ENCODE measurements at regions not wholly inside any gene's neighbourhood (a gene's known extent, or its start where the extent isn't known, plus 50 kb on each side); places are given as distances from the start of the nearest gene placed in this dataset.

- no peak for TF ChIP-seq ZNF589 (CRISPR knock-in tag; IDR thresholded peaks at IDR 0.05; ENCODE audit: low read depth)
- no peak for TF ChIP-seq POLR2AphosphoS5 (IDR thresholded peaks at IDR 0.05; ENCODE audit: control insufficient read depth, insufficient read depth, low read depth, low read length)
- TF ChIP-seq RBM22 (IDR thresholded peaks at IDR 0.05; ENCODE audit: low read depth, low read length, poor library complexity, severe bottlenecking): no peak
- no peak for TF ChIP-seq RBBP5 (IDR thresholded peaks at IDR 0.05; ENCODE audit: borderline replicate concordance, insufficient read depth, low read length, poor library complexity, severe bottlenecking)
- TF ChIP-seq NFATC3 (IDR thresholded peaks at IDR 0.05): no peak
- TF ChIP-seq HNRNPK (IDR thresholded peaks at IDR 0.05; ENCODE audit: low read depth, low read length, poor library complexity, severe bottlenecking): no peak
- no peak for TF ChIP-seq ZNF316 (IDR thresholded peaks at IDR 0.05)
- no peak for TF ChIP-seq POLR2A (conservative IDR thresholded peaks at IDR 0.05)
- TF ChIP-seq SMARCB1 (IDR thresholded peaks at IDR 0.05; ENCODE audit: insufficient read length, low read depth): no peak
- no peak for TF ChIP-seq ZNF644 (tag; IDR thresholded peaks at IDR 0.05; ENCODE audit: low read depth)
- no peak for TF ChIP-seq RAD21 (CRISPR knock-in tag; conservative IDR thresholded peaks at IDR 0.05 in 1 of 2, IDR thresholded peaks at IDR 0.05 in 1 of 2)
- no peak for TF ChIP-seq EZH2 (IDR thresholded peaks at IDR 0.05; ENCODE audit: borderline replicate concordance, low read depth, low read length)
- no peak for TF ChIP-seq SP2 (IDR thresholded peaks at IDR 0.05; ENCODE audit: extremely low read depth, low read depth, low read length, poor library complexity, severe bottlenecking)
Measured at GRCh38 chr4:128342762-128343161, 55.1 kb upstream of the PGRMC2 start.
